Activated CD8-positive, alpha-beta memory T cell treated with anti-CD3 and anti-CD28 coated beads, Interleukin-2, amount 10 ng/mL, durations not matched to agents 7 days and 5 days (primary cell): ENCODE measurements at regions not wholly inside any gene's neighbourhood (a gene's known extent, or its start where the extent isn't known, plus 50 kb on each side); places are given as distances from the start of the nearest gene placed in this dataset.
"Not testable (repeated sequence)": the region's sequence is repeated elsewhere in the genome, so short reads cannot be mapped to it uniquely, and the experiment has no call there.

Experiments used
- ATAC-seq: fragments of 150-1000 bp; cut with Tn5 transposase; one replicate; pipeline ENCODE4 v1.10.0; 2021; ENCODE audit warnings: moderate library complexity
- CTCF ChIA-PET: fragments of 350-600 bp; sonication (Branson Sonifier 250); formaldehyde crosslinking; loops from one replicate; lab custom pipeline; 2021; ENCODE audit warnings: antibody characterized with exemption; lab: Charles Lee
- DNase-seq: peaks from one replicate; pipeline ENCODE4 v3.0.0-alpha.2; 2020
- H3K27ac Mint-ChIP-seq: one replicate; pipeline ENCODE4 v1.8.0; 2021; ENCODE audit warnings: mild to moderate bottlenecking, mixed read lengths
- H3K27me3 Mint-ChIP-seq: one replicate; pipeline ENCODE4 v1.8.0; 2021; ENCODE audit warnings: mixed read lengths
- H3K36me3 Mint-ChIP-seq: one replicate; pipeline ENCODE4 v1.8.0; 2021; ENCODE audit warnings: mild to moderate bottlenecking, mixed read lengths
- H3K4me1 Mint-ChIP-seq: one replicate; pipeline ENCODE4 v1.8.0; 2021; ENCODE audit warnings: mixed read lengths
- H3K4me3 Mint-ChIP-seq: one replicate; pipeline ENCODE4 v1.8.0; 2021; ENCODE audit warnings: mild to moderate bottlenecking, moderate library complexity, mixed read lengths
- H3K9me3 Mint-ChIP-seq: one replicate; pipeline ENCODE4 v1.8.0; 2022; ENCODE audit warnings: low read depth, mixed read lengths

DNA sequence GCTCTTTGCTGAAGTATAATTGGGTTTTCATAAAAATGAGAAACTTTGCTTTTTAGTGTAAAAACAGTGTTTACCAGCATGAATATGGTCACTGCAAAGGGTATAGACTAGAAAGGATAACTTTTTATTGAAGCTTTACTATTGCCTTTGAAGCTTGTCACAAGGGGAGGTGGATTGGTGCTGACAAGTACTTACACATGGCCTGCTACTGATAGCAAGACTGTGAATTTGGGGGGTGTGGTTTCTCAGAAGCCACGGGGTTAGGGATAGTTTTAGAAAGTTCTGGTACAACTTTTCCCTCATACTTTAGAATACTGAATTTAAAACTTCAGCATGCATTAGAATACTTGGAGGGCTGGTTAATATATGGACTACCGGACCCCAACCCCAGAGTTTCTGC is 294.1 kb downstream of the SOCS6 start:
- no peaks in the 10 kb centered on the region for H3K27me3 Mint-ChIP-seq
- H3K9me3 Mint-ChIP-seq, result peaks cover 7% of the 10 kb centered on the region
- no peak overlapping the region for H3K27ac Mint-ChIP-seq
- DNase-seq (no peak), ATAC-seq (no peak)
- CTCF ChIA-PET, result no interaction called here
- no peaks in the 10 kb centered on the region for H3K36me3 Mint-ChIP-seq
- H3K4me1 Mint-ChIP-seq, result no peaks in the 10 kb centered on the region
- no peak overlapping the region for H3K4me3 Mint-ChIP-seq

- DNase-seq (no peak), ATAC-seq (no peak)
- Mint-ChIP-seq H3K9me3 (peaks cover 7% of the 10 kb centered on the region), H3K27me3 (no peaks in the 10 kb centered on the region), H3K4me1 (no peaks in the 10 kb centered on the region), H3K4me3 (no peak overlapping the region), H3K36me3 (no peaks in the 10 kb centered on the region), H3K27ac (no peak overlapping the region)
- CTCF ChIA-PET, result no interaction called here
These were observed 289.6 kb downstream of the SOCS6 start for GRCh38 chr18:70578480-70578879.

- H3K4me1 Mint-ChIP-seq, result no peaks in the 10 kb centered on the region
- DNase-seq, result no peak
- ATAC-seq, result no peak
- H3K9me3 Mint-ChIP-seq, result peaks cover 7% of the 10 kb centered on the region
- CTCF ChIA-PET, result no interaction called here
- H3K27ac Mint-ChIP-seq, result no peak overlapping the region
- no peaks in the 10 kb centered on the region for H3K27me3 Mint-ChIP-seq
- no peak overlapping the region for H3K4me3 Mint-ChIP-seq
- H3K36me3 Mint-ChIP-seq, result no peaks in the 10 kb centered on the region
These were observed 288.2 kb downstream of the SOCS6 start for GRCh38 chr18:70577023-70577420.

DNA sequence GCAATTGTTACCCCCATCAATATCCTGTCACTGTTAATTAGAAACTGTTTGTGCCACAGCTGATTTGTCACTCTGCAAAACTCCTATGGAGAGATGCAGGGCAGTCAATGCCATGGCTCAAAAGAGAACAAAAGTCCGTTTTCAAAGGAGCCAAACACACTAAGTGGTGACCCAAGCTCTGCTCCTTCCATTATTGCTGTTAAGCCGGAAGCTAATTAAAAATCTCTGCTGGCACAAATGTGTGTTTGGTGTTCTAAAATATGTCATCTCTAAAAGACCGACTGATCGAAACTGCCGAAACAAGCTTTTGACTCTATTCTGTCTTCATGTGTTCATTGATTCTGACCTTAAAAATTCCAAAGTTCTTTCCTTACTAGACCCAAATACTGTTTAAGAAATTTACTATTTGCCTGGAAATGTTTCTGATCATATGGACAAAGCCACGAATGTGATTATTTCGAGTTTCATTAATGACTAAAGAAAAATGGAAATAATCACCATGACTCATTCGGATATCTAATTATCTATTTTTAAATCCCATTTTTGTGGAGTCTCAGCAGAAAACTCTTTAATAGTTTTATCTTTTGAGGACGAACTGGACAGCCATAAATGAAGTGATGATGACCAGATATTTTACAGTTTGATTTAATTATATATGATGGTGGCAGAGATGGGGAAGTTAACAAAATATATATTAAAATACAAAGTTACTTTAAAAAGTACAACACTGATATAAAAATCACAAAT is 287.6 kb downstream of the SOCS6 start:
- Mint-ChIP-seq H3K36me3 (no peaks in the 10 kb centered on the region), H3K27me3 (no peaks in the 10 kb centered on the region), H3K9me3 (peaks cover 7% of the 10 kb centered on the region), H3K27ac (no peak overlapping the region), H3K4me1 (no peaks in the 10 kb centered on the region), H3K4me3 (no peak overlapping the region)
- CTCF ChIA-PET, result no interaction called here
- ATAC-seq (no peak), DNase-seq (no peak)

DNA sequence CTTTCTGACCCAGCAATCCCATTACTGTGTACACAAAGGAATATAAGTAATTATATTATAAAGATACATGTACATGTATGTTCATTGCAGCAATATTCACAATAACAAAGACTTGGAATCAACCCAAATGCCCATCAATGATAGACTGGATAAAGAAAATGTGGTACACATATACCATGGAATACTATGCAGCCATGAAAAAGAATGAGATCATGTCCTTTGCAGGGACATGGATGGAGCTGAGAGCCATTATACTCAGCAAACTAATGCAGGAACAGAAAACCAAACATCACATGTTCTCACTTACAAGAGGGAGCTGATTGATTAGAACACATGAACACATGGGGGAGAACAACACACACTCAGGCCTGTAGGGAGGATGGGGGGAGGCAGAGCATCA is 286.1 kb downstream of the SOCS6 start:
- H3K36me3 Mint-ChIP-seq, H3K27me3 Mint-ChIP-seq, H3K9me3 Mint-ChIP-seq, H3K4me3 Mint-ChIP-seq, CTCF ChIA-PET, DNase-seq, H3K27ac Mint-ChIP-seq, ATAC-seq, H3K4me1 Mint-ChIP-seq: not testable (repeated sequence)

DNA sequence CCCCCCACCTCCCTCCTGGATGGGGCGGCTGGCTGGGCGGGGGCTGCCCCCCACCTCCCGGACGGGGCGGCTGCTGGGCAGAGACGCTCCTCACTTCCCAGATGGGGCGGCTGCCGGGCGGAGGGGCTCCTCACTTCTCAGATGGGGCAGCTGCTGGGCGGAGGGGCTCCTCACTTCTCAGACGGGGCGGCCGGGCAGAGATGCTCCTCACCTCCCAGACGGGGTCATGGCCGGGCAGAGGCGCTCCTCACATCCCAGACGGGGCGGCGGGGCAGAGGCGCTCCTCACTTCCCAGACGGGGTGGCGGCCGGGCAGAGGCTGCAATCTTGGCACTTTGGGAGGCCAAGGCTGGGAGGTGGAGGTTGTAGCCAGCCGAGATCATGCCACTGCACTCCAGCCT is 280.8 kb downstream of the SOCS6 start:
- H3K36me3 Mint-ChIP-seq, H3K4me3 Mint-ChIP-seq, H3K27me3 Mint-ChIP-seq, CTCF ChIA-PET, ATAC-seq, H3K27ac Mint-ChIP-seq, DNase-seq, H3K4me1 Mint-ChIP-seq, H3K9me3 Mint-ChIP-seq: not testable (repeated sequence)

DNA sequence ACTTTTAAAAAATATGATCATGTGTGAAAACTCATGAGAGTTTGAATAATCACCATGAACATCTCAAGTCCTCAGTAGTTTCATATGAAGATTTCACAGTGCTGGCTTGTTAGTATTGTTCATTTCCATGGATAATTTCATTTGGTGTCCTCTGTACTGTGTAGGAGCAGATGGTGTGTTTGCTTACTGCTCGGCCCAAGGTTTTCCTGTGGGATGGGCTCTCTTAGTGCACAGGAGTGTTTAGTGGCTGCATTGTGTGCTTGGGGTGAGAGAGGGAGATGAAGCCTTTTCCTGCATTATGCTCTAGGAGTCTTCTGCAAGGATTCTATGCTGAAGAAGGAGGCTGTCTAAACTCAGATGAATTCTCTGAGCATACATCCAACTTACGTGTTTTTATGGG is 270.6 kb downstream of the SOCS6 start:
- CTCF ChIA-PET, result no interaction called here
- no peaks in the 10 kb centered on the region for H3K27me3 Mint-ChIP-seq
- DNase-seq (no peak), ATAC-seq (no peak)
- H3K27ac Mint-ChIP-seq, result no peak overlapping the region
- H3K36me3 Mint-ChIP-seq, result no peaks in the 10 kb centered on the region
- H3K9me3 Mint-ChIP-seq, result no peaks in the 10 kb centered on the region
- H3K4me3 Mint-ChIP-seq, result no peak overlapping the region
- no peaks in the 10 kb centered on the region for H3K4me1 Mint-ChIP-seq

DNA sequence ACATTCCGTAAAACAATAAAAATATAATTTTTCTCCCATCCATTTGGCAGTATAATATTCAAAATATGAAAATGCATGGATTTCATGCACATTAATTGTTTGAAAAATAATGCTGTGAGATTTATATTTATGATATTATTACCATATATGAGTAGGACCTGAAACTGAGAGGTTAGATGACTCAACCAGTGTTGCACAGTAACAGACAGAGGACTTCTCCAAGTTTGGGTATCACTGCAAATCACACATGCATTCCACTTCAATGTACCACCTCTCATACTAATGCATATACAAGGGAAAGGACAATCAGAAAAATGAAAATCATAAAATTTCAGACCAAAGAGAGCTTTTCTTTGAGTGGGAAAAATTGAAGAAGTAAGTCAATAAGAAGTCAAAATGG is 269.5 kb downstream of the SOCS6 start:
- Mint-ChIP-seq H3K27ac (no peak overlapping the region), H3K9me3 (no peaks in the 10 kb centered on the region), H3K36me3 (no peaks in the 10 kb centered on the region), H3K27me3 (no peaks in the 10 kb centered on the region), H3K4me1 (no peaks in the 10 kb centered on the region), H3K4me3 (no peak overlapping the region)
- ATAC-seq, result no peak
- CTCF ChIA-PET, result no interaction called here
- no peak for DNase-seq

GRCh38 chr18:70554854-70555445 is 266.1 kb downstream of the SOCS6 start:
- no peaks in the 10 kb centered on the region for H3K27me3 Mint-ChIP-seq
- H3K4me1 Mint-ChIP-seq, result no peaks in the 10 kb centered on the region
- no peak for DNase-seq
- no peak overlapping the region for H3K4me3 Mint-ChIP-seq
- ATAC-seq, result no peak
- no peaks in the 10 kb centered on the region for H3K9me3 Mint-ChIP-seq
- no peaks in the 10 kb centered on the region for H3K36me3 Mint-ChIP-seq
- CTCF ChIA-PET, result interaction anchor here (0.7 kb wide), 1 partner anchor 63 kb away, joined by 3 read pairs; no protein-coding TSS in a partner anchor
- no peak overlapping the region for H3K27ac Mint-ChIP-seq

- DNase-seq, result no peak
- Mint-ChIP-seq H3K27ac (no peak overlapping the region), H3K36me3 (no peaks in the 10 kb centered on the region), H3K4me1 (no peaks in the 10 kb centered on the region), H3K27me3 (no peaks in the 10 kb centered on the region), H3K9me3 (peaks cover 3% of the 10 kb centered on the region), H3K4me3 (no peak overlapping the region)
- CTCF ChIA-PET, result no interaction called here
- no peak for ATAC-seq
These were observed 265.1 kb downstream of the SOCS6 start for GRCh38 chr18:70553936-70554260.

- ATAC-seq, result no peak
- Mint-ChIP-seq H3K4me3 (no peak overlapping the region), H3K9me3 (peaks cover 3% of the 10 kb centered on the region), H3K27me3 (no peaks in the 10 kb centered on the region), H3K27ac (no peak overlapping the region), H3K4me1 (no peaks in the 10 kb centered on the region), H3K36me3 (no peaks in the 10 kb centered on the region)
- CTCF ChIA-PET, result no interaction called here
- no peak for DNase-seq
These were observed 264.5 kb downstream of the SOCS6 start for GRCh38 chr18:70553245-70553935.

DNA sequence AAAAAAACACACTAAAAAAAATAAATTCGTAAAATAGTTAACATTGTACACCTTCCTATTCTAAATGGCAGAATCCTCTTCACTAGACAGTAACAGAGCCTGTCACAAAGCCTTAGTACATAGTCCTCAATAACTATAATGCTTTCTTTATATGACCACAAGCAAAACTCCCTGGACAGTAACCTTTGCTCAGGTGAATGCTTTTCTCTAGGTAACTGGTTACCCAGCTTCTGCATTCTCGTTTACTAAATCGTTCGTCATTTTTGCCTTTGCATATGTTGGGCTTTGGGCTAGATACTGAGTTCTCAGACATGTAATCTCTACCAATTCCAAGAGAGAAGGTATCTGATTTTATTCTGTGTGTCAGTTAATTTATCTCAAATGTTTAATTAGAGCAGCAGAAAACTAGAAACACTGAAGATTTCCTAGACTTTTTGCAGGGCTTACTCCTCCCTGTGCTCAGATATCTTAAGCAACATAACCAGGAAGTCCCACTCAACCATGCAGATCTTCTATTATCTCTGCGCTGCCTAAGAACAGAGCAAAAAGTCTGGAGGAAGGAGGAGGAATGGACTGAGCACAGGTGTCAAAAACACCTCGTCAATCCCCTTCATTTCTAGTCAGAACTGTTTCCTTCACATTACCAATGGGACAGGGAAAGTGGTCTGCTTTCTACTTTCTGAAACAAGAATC is 247.7 kb downstream of the SOCS6 start:
- DNase-seq (no peak), ATAC-seq (no peak)
- Mint-ChIP-seq H3K27ac (no peak overlapping the region), H3K4me3 (no peak overlapping the region), H3K4me1 (no peaks in the 10 kb centered on the region), H3K27me3 (no peaks in the 10 kb centered on the region), H3K9me3 (no peaks in the 10 kb centered on the region), H3K36me3 (no peaks in the 10 kb centered on the region)
- CTCF ChIA-PET, result no interaction called here

- DNase-seq (no peak), ATAC-seq (no peak)
- no peak overlapping the region for H3K4me3 Mint-ChIP-seq
- H3K27me3 Mint-ChIP-seq, result no peaks in the 10 kb centered on the region
- H3K4me1 Mint-ChIP-seq, result no peaks in the 10 kb centered on the region
- H3K27ac Mint-ChIP-seq, result no peak overlapping the region
- no peaks in the 10 kb centered on the region for H3K36me3 Mint-ChIP-seq
- CTCF ChIA-PET, result no interaction called here
- H3K9me3 Mint-ChIP-seq, result no peaks in the 10 kb centered on the region
These were observed 246.2 kb downstream of the SOCS6 start for GRCh38 chr18:70535041-70535440.

DNA sequence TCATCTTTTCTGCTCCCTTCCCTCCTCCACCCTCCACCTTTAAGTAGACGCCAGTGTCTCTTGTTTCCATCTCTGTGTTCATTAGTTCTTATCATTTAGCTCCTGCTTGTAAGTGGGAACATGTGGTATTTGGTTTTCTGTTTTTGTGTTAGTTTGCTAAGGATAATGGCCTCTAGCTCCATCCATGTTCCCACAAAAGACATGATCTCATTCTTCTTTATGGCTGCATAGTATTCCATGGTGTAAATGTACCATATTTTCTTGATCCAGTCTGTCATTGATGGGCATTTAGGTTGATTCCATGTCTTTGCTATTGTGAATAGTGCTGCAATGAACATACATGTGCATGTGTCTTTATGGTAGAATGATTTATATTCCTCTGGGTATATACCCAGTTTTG is 236.5 kb downstream of the SOCS6 start:
- H3K4me3 Mint-ChIP-seq, DNase-seq, CTCF ChIA-PET, H3K27me3 Mint-ChIP-seq, ATAC-seq, H3K4me1 Mint-ChIP-seq, H3K9me3 Mint-ChIP-seq, H3K36me3 Mint-ChIP-seq, H3K27ac Mint-ChIP-seq: not testable (repeated sequence)
